OCI-LY3 (cell line): ENCODE measurements at regions not wholly inside any gene's neighbourhood (a gene's known extent, or its start where the extent isn't known, plus 50 kb on each side); places are given as distances from the start of the nearest gene placed in this dataset.

Source experiments
- H2AFZ ChIP-seq: fragments of 200-600, 300-600 bp; shearing (Covaris generic); 2 replicates; pipeline ENCODE4 v1.6.0; 2014; ENCODE audit warnings: antibody characterized with exemption, low read depth, low read length
- H3K27ac ChIP-seq: fragments of 200-600, 300-600 bp; sonication (generic); 2 replicates; pipeline ENCODE4 v1.5.1; 2014; ENCODE audit warnings: mild to moderate bottlenecking, low read length, moderate library complexity, mixed read lengths
- H3K27me3 ChIP-seq: fragments of 200-600, 300-600 bp; sonication (generic); 2 replicates; pipeline ENCODE4 v1.6.1; 2014; ENCODE audit warnings: low read depth, low read length, mixed read lengths
- H3K36me3 ChIP-seq: fragments of 200-600, 300-600 bp; sonication (generic); replicated peaks from 2 replicates; pipeline ENCODE3; 2014; ENCODE audit warnings: low read depth, low read length, mixed read lengths
- H3K4me1 ChIP-seq: fragments of 300-600, 200-600 bp; sonication (generic); 2 replicates; pipeline ENCODE4 v1.6.1; 2014; ENCODE audit warnings: low read length, mixed read lengths
- H3K4me2 ChIP-seq: fragments of 200-600, 300-600 bp; sonication (generic); 2 replicates; pipeline ENCODE4 v1.6.1; 2014; ENCODE audit warnings: low read length, mixed read lengths
- H3K4me3 ChIP-seq: fragments of 300-600, 200-600 bp; sonication (generic); 2 replicates; pipeline ENCODE4 v1.5.1; 2014; ENCODE audit warnings: antibody characterized with exemption, mild to moderate bottlenecking, low read length, moderate library complexity
- H3K79me2 ChIP-seq: fragments of 300-600, 200-600 bp; shearing (Covaris generic); 2 replicates; pipeline ENCODE4 v1.6.1; 2014; ENCODE audit warnings: mild to moderate bottlenecking, low read length, mixed read lengths
- H3K9ac ChIP-seq: fragments of 300-600, 200-600 bp; shearing (Covaris generic); 2 replicates; pipeline ENCODE4 v1.6.0; 2014; ENCODE audit warnings: mild to moderate bottlenecking, low read length, moderate library complexity
- H3K9me3 ChIP-seq: fragments of 200-600, 300-600 bp; shearing (Covaris generic); 2 replicates; pipeline ENCODE4 v1.6.1; 2014; ENCODE audit warnings: low read length, mixed read lengths; ENCODE audit not compliant: insufficient read depth
- H4K20me1 ChIP-seq: fragments of 200-600, 300-600 bp; sonication (generic); 2 replicates; pipeline ENCODE4 v1.6.1; 2016; ENCODE audit warnings: low read length, mixed read lengths; ENCODE audit not compliant: insufficient read depth
- CTCF ChIP-seq: fragments of 200-600, 300-600 bp; sonication (generic); IDR thresholded peaks from 2 replicates; pipeline ENCODE4 v1.5.1; 2014; ENCODE audit warnings: antibody characterized with exemption, low read length, low read depth
- EZH2phosphoT487 ChIP-seq: fragments of 200-600 bp; shearing (Covaris generic); IDR thresholded peaks from 2 replicates; pipeline ENCODE4 v1.6.1; 2018; ENCODE audit warnings: antibody characterized with exemption, mixed run types, low read depth

GRCh38 chr5:16000056-16000455 lies 179.5 kb downstream of the MARCHF11 start:
- no peak overlapping the region for H2AFZ ChIP-seq
- no peak overlapping the region for H3K27ac ChIP-seq
- no peaks in the 10 kb centered on the region for H4K20me1 ChIP-seq
- H3K4me3 ChIP-seq: no peak overlapping the region
- H3K36me3 ChIP-seq: no peaks in the 10 kb centered on the region
- no peaks in the 10 kb centered on the region for H3K79me2 ChIP-seq
- no peak overlapping the region for H3K4me2 ChIP-seq
- H3K9me3 ChIP-seq: no peaks in the 10 kb centered on the region
- no peaks in the 10 kb centered on the region for H3K27me3 ChIP-seq
- TF ChIP-seq EZH2phosphoT487 (no peak), CTCF (no peak)
- H3K9ac ChIP-seq: no peak overlapping the region
- no peaks in the 10 kb centered on the region for H3K4me1 ChIP-seq

- Histone ChIP-seq H3K36me3 (no peaks in the 10 kb centered on the region), H4K20me1 (no peaks in the 10 kb centered on the region), H3K9ac (no peak overlapping the region), H3K4me2 (no peak overlapping the region), H3K4me3 (no peak overlapping the region), H3K27me3 (no peaks in the 10 kb centered on the region), H3K4me1 (no peaks in the 10 kb centered on the region), H3K27ac (no peak overlapping the region), H3K79me2 (no peaks in the 10 kb centered on the region), H2AFZ (no peak overlapping the region), H3K9me3 (no peaks in the 10 kb centered on the region)
- TF ChIP-seq EZH2phosphoT487: no peak
- peak; percentile 34 for TF ChIP-seq CTCF
Measured at GRCh38 chr5:15995341-15996052, 184.1 kb downstream of the MARCHF11 start.

GRCh38 chr5:15993919-15994318 lies 185.7 kb downstream of the MARCHF11 start:
- H3K9me3 ChIP-seq: no peaks in the 10 kb centered on the region
- H3K27ac ChIP-seq: no peak overlapping the region
- no peaks in the 10 kb centered on the region for H3K79me2 ChIP-seq
- H3K4me2 ChIP-seq: no peak overlapping the region
- no peak overlapping the region for H2AFZ ChIP-seq
- no peaks in the 10 kb centered on the region for H3K36me3 ChIP-seq
- H3K27me3 ChIP-seq: no peaks in the 10 kb centered on the region
- no peaks in the 10 kb centered on the region for H4K20me1 ChIP-seq
- no peak overlapping the region for H3K9ac ChIP-seq
- TF ChIP-seq CTCF: no peak
- TF ChIP-seq EZH2phosphoT487: no peak
- H3K4me3 ChIP-seq: no peak overlapping the region
- no peaks in the 10 kb centered on the region for H3K4me1 ChIP-seq

GRCh38 chr5:15993334-15993733 lies 186.3 kb downstream of the MARCHF11 start:
- Histone ChIP-seq H3K9me3 (no peaks in the 10 kb centered on the region), H3K9ac (no peak overlapping the region), H3K4me2 (no peak overlapping the region), H3K4me1 (no peaks in the 10 kb centered on the region), H3K27ac (no peak overlapping the region), H3K27me3 (no peaks in the 10 kb centered on the region), H4K20me1 (no peaks in the 10 kb centered on the region), H2AFZ (no peak overlapping the region), H3K36me3 (no peaks in the 10 kb centered on the region), H3K4me3 (no peak overlapping the region), H3K79me2 (no peaks in the 10 kb centered on the region)
- TF ChIP-seq CTCF: no peak
- no peak for TF ChIP-seq EZH2phosphoT487
